ENCODE measurements at regions not wholly inside any gene's neighbourhood (a gene's known extent, or its start where the extent isn't known, plus 50 kb on each side); places are given as distances from the start of the nearest gene placed in this dataset.

- no peak for TF ChIP-seq BDP1 (IDR thresholded peaks at IDR 0.05; ENCODE audit: insufficient read depth, insufficient read length)
- TF ChIP-seq LEF1 (IDR thresholded peaks at IDR 0.05) = no peak
- no peak for TF ChIP-seq SP1 (CRISPR knock-in tag; IDR thresholded peaks at IDR 0.05)
- TF ChIP-seq ZNF121 (CRISPR knock-in tag; conservative IDR thresholded peaks at IDR 0.05) = no peak
- no peak for TF ChIP-seq ATF4 (CRISPR knock-in tag; IDR thresholded peaks at IDR 0.05)
- TF ChIP-seq THAP7 (CRISPR knock-in tag; IDR thresholded peaks at IDR 0.05) = no peak
- no peak for TF ChIP-seq SIRT6 (IDR thresholded peaks at IDR 0.05; ENCODE audit: low read depth, low read length)
- TF ChIP-seq GMEB1 (CRISPR knock-in tag; IDR thresholded peaks at IDR 0.05) = no peak
- no peak for TF ChIP-seq CREBBP (IDR thresholded peaks at IDR 0.05; ENCODE audit: low read depth, low read length)
- no peak for TF ChIP-seq POLR2A (conservative IDR thresholded peaks at IDR 0.05)
These were observed 293.1 kb upstream of the ID2 start for GRCh38 chr2:8388781-8389180.

Data from K562 (cell line).